ENCODE measurements at regions not wholly inside any gene's neighbourhood (a gene's known extent, or its start where the extent isn't known, plus 50 kb on each side); places are given as distances from the start of the nearest gene placed in this dataset.

DNA sequence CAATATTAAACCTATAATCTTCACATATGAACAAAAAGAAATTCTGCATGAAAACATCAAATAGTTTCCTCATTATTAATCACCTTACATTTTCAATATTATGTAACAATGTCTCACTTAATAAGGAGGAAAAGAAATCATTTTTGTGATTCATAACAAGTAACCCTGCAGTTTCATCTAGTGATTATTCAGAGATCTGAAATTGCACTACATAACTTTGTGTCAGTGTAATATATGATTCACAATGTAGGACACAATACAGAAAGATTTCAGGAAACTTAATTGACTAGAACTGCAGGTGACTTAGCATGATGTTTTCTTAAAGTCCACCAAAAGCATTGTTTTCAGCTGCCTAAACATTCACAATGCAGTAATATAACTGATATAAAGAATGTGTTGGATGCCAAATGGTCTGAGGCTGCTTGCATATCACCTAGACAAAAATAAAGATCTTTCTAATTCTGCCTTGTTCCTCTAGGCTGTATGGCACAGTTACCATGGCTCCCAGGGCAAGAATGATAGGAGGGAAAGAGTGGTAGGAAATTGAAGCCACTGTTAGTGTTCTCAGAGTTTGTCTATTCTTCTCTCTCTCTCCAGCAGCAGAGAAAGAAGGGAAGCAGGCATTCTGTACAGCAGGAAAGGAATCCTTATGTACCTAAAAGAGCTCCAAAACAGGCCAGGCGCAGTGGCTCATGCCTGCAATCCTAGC lies 366.6 kb downstream of the FSIP2 start:
- H3K36me3 ChIP-seq = no peaks in the 10 kb centered on the region
- DNase-seq (ENCODE audit: low spot score in 2 of 2) = no peak
- no peaks in the 10 kb centered on the region for H3K27me3 ChIP-seq
- no peak for TF ChIP-seq EP300 (IDR thresholded peaks at IDR 0.05)
- TF ChIP-seq, protein P1, sequence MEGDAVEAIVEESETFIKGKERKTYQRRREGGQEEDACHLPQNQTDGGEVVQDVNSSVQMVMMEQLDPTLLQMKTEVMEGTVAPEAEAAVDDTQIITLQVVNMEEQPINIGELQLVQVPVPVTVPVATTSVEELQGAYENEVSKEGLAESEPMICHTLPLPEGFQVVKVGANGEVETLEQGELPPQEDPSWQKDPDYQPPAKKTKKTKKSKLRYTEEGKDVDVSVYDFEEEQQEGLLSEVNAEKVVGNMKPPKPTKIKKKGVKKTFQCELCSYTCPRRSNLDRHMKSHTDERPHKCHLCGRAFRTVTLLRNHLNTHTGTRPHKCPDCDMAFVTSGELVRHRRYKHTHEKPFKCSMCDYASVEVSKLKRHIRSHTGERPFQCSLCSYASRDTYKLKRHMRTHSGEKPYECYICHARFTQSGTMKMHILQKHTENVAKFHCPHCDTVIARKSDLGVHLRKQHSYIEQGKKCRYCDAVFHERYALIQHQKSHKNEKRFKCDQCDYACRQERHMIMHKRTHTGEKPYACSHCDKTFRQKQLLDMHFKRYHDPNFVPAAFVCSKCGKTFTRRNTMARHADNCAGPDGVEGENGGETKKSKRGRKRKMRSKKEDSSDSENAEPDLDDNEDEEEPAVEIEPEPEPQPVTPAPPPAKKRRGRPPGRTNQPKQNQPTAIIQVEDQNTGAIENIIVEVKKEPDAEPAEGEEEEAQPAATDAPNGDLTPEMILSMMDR (IDR thresholded peaks at IDR 0.05) = no peak
- no peak for TF ChIP-seq POLR2A (IDR thresholded peaks at IDR 0.05)
- H3K4me3 ChIP-seq = no peak overlapping the region
- peaks cover 0 to 7% (median 0%) of the 10 kb centered on the region in 4 donors for H3K4me1 ChIP-seq
- WGBS, 2 donors = 92 to 100% methylated on average over 1 of the region's 1 CpG
- no peak overlapping the region for H3K27ac ChIP-seq
- H3K9me3 ChIP-seq = peaks cover 0 to 3% (median 0%) of the 10 kb centered on the region in 4 donors

DNA sequence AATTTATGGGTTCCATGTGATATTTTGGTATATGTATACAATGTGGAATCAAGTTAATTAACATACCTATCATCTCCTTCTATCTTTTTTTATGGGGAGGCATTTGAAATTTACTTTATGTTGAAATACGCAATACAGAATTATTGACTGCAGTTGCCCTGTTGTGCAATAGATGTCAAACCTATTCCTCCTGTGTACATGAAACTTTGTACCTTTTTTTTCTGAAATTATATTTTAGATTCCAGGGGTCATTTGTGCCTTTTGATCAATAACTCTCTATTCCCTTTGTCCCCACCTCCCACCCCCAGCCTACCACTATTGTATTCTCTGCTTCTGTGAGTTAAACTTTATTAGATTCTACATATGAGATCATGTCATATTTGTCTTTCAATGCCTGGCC lies 369.9 kb downstream of the FSIP2 start:
- no peaks in the 10 kb centered on the region for H3K36me3 ChIP-seq
- 96 to 100% methylated on average over 1 of the region's 1 CpG for WGBS, 2 donors
- TF ChIP-seq POLR2A (IDR thresholded peaks at IDR 0.05) (no peak), EP300 (IDR thresholded peaks at IDR 0.05) (no peak)
- TF ChIP-seq, protein P1 (IDR thresholded peaks at IDR 0.05) = no peak

DNA sequence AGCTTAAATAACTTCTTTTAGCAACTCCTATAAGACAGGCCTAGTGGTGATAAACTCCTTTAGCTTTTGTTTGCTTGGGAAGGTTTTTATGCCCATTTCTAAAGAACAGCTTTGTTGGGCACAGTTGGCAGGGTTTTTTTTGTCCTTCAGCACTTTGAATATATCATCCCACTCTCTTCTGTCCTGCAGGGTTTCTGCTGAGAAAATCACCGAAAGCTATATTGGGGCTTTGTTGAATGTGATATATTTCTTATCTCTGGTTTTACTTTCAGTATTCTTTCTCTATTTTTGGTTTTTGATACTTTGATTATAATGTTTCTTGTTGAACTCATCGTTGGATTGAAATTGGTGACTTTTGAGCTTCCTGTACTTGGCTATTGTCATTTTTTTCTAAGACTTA lies 372.8 kb upstream of the ZC3H15 start:
- no peaks in the 10 kb centered on the region for H3K27me3 ChIP-seq
- H3K4me1 ChIP-seq = no peaks in the 10 kb centered on the region
- TF ChIP-seq, protein P1 (IDR thresholded peaks at IDR 0.05) = no peak
- TF ChIP-seq POLR2A (IDR thresholded peaks at IDR 0.05) (no peak), EP300 (IDR thresholded peaks at IDR 0.05) (no peak)
- DNase-seq (ENCODE audit: low spot score in 2 of 2) = no peak
- WGBS, 2 donors = 89 to 97% methylated on average over 2 of the region's 2 CpGs
- H3K4me3 ChIP-seq = no peak overlapping the region
- H3K27ac ChIP-seq = no peak overlapping the region
- H3K9me3 ChIP-seq = peaks cover 0 to 17% (median 0%) of the 10 kb centered on the region in 4 donors
- peaks cover 0 to 5% (median 0%) of the 10 kb centered on the region in 3 donors for H3K36me3 ChIP-seq

More for the DNA sequence above, 369.9 kb downstream of the FSIP2 start:
- Histone ChIP-seq H3K27ac (no peak overlapping the region), H3K9me3 (peaks cover 0 to 14% (median 0%) of the 10 kb centered on the region in 4 donors), H3K4me1 (no peaks in the 10 kb centered on the region), H3K4me3 (no peak overlapping the region), H3K27me3 (no peaks in the 10 kb centered on the region)
- no peak for DNase-seq (ENCODE audit: low spot score in 2 of 2)

DNA sequence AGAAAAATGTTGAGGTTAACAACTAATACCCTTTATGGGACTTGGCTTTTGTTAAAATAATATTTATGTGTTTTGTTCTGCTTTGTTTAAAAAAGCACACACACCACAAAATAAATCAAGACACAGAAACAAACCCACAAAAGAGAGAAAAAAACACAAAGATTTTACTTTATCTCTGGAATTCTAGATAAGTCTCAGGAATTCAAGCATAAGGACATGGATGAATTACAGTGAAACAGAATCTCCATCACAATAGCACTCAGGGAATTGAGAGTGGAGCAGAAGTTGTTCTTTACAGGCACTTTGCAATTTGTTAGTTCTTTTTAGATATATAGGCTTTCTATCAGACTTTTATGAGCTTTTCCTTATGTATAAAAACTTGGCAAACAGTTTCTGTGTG lies 360.9 kb upstream of the ZC3H15 start:
- no peak overlapping the region for H3K4me3 ChIP-seq
- no peak for DNase-seq (ENCODE audit: low spot score in 2 of 2)
- no peaks in the 10 kb centered on the region for H3K36me3 ChIP-seq
- TF ChIP-seq EP300 (IDR thresholded peaks at IDR 0.05) (no peak), POLR2A (IDR thresholded peaks at IDR 0.05) (no peak)
- TF ChIP-seq, protein P1 (IDR thresholded peaks at IDR 0.05) = no peak
- H3K27ac ChIP-seq = no peak overlapping the region
- H3K9me3 ChIP-seq = no peaks in the 10 kb centered on the region
- H3K27me3 ChIP-seq = no peaks in the 10 kb centered on the region
- peaks cover 0 to 6% (median 5%) of the 10 kb centered on the region in 4 donors for H3K4me1 ChIP-seq

DNA sequence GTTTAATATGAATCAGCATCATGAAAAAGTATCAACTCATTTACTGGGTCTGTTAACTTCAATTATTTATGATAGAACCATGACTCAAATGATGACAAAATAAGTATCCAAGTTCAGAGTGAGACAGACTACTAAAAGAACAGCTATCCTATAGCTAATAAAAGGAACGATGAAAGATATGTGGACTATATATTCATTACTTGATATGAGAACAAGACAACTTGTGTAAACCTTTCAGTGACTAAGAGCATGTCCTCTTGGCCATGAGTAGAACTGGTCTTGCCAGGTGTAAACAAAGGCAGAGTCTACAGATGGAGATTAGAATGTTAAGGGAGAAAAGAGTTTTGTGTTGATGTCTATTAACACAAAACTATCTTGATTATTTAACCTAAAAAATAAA lies 360.4 kb upstream of the ZC3H15 start:
- Histone ChIP-seq H3K4me1 (peaks cover 0 to 10% (median 5%) of the 10 kb centered on the region in 4 donors), H3K9me3 (no peaks in the 10 kb centered on the region), H3K4me3 (no peak overlapping the region), H3K27me3 (no peaks in the 10 kb centered on the region), H3K36me3 (no peaks in the 10 kb centered on the region), H3K27ac (no peak overlapping the region)
- TF ChIP-seq EP300 (IDR thresholded peaks at IDR 0.05) (no peak), POLR2A (IDR thresholded peaks at IDR 0.05) (no peak)
- TF ChIP-seq, protein P1 (IDR thresholded peaks at IDR 0.05) = no peak
- no peak for DNase-seq (ENCODE audit: low spot score in 2 of 2)
- 81 to 95% methylated on average over 1 of the region's 1 CpG for WGBS, 2 donors
